Mesothelial cell of epicardium (in vitro differentiated cells): ENCODE measurements at regions not wholly inside any gene's neighbourhood (a gene's known extent, or its start where the extent isn't known, plus 50 kb on each side); places are given as distances from the start of the nearest gene placed in this dataset.

ENCODE experiments used
- DNase-seq, 2 experiments: peaks; one replicate each; pipeline ENCODE4 v3.0.0; 2021; ENCODE audit warnings: low spot score in 2 of 2; ENCODE audit not compliant: unreplicated experiment in 2 of 2
- H3K27ac Mint-ChIP-seq: 2 replicates; pipeline ENCODE4 v1.8.0; 2021; ENCODE audit warnings: mixed read lengths
- H3K27me3 Mint-ChIP-seq: 2 replicates; pipeline ENCODE4 v1.8.0; 2021; ENCODE audit warnings: low read depth, mixed read lengths
- H3K36me3 Mint-ChIP-seq: 2 replicates; pipeline ENCODE4 v1.8.0; 2021; ENCODE audit warnings: mixed read lengths
- H3K4me1 Mint-ChIP-seq: 2 replicates; pipeline ENCODE4 v1.8.0; 2021; ENCODE audit warnings: mixed read lengths
- H3K4me3 Mint-ChIP-seq: 2 replicates; pipeline ENCODE4 v1.8.0; 2021; ENCODE audit warnings: mild to moderate bottlenecking, moderate library complexity, mixed read lengths
- H3K9me3 Mint-ChIP-seq: 2 replicates; pipeline ENCODE4 v1.8.0; 2021; ENCODE audit warnings: mixed read lengths
- CTCF ChIP-seq: fragments of 200-600 bp; sonication (generic); IDR thresholded peaks from one replicate; pipeline ENCODE4 v1.5.0; 2021; ENCODE audit warnings: antibody characterized with exemption; ENCODE audit not compliant: unreplicated experiment

- H3K27me3 Mint-ChIP-seq: no peaks in the 10 kb centered on the region
- H3K36me3 Mint-ChIP-seq: no peaks in the 10 kb centered on the region
- no peak for DNase-seq
- H3K27ac Mint-ChIP-seq: no peak overlapping the region
- no peaks in the 10 kb centered on the region for H3K9me3 Mint-ChIP-seq
- no peak overlapping the region for H3K4me3 Mint-ChIP-seq
- H3K4me1 Mint-ChIP-seq: no peaks in the 10 kb centered on the region
- no peak for TF ChIP-seq CTCF
Observed at GRCh38 chr6:99016355-99016754, 68.6 kb upstream of the FBXL4 start.

GRCh38 chr6:99014061-99014460, 66.3 kb upstream of the FBXL4 start:
- Mint-ChIP-seq H3K27ac (no peak overlapping the region), H3K36me3 (no peaks in the 10 kb centered on the region), H3K27me3 (peaks cover 3% of the 10 kb centered on the region), H3K4me3 (no peak overlapping the region), H3K4me1 (no peaks in the 10 kb centered on the region), H3K9me3 (no peaks in the 10 kb centered on the region)
- DNase-seq: no peak
- TF ChIP-seq CTCF: no peak

- Mint-ChIP-seq H3K4me3 (no peak overlapping the region), H3K27me3 (peaks cover 3% of the 10 kb centered on the region), H3K4me1 (no peaks in the 10 kb centered on the region), H3K9me3 (no peaks in the 10 kb centered on the region), H3K27ac (no peak overlapping the region), H3K36me3 (no peaks in the 10 kb centered on the region)
- no peak for TF ChIP-seq CTCF
- DNase-seq: no peak
Observed at GRCh38 chr6:99013661-99014060, 65.9 kb upstream of the FBXL4 start.

- DNase-seq: no peak
- H3K4me1 Mint-ChIP-seq: no peaks in the 10 kb centered on the region
Observed at GRCh38 chr6:99013145-99013544, 65.4 kb upstream of the FBXL4 start.

GRCh38 chr6:99011151-99011550, 63.4 kb upstream of the FBXL4 start:
- TF ChIP-seq CTCF: no peak
- H3K27me3 Mint-ChIP-seq: peaks cover 3% of the 10 kb centered on the region
- no peak overlapping the region for H3K4me3 Mint-ChIP-seq
- no peaks in the 10 kb centered on the region for H3K4me1 Mint-ChIP-seq
- no peaks in the 10 kb centered on the region for H3K9me3 Mint-ChIP-seq
- H3K27ac Mint-ChIP-seq: no peak overlapping the region
- DNase-seq: no peak
- no peaks in the 10 kb centered on the region for H3K36me3 Mint-ChIP-seq

More at GRCh38 chr6:99013145-99013544, 65.4 kb upstream of the FBXL4 start:
- Mint-ChIP-seq H3K4me3 (no peak overlapping the region), H3K36me3 (no peaks in the 10 kb centered on the region), H3K27ac (no peak overlapping the region), H3K9me3 (no peaks in the 10 kb centered on the region), H3K27me3 (peaks cover 3% of the 10 kb centered on the region)
- TF ChIP-seq CTCF: no peak

GRCh38 chr6:99002831-99003230, 55.1 kb upstream of the FBXL4 start:
- no peak for TF ChIP-seq CTCF
- Mint-ChIP-seq H3K36me3 (no peaks in the 10 kb centered on the region), H3K9me3 (no peaks in the 10 kb centered on the region), H3K27me3 (peaks cover 3% of the 10 kb centered on the region), H3K4me3 (no peak overlapping the region), H3K4me1 (no peaks in the 10 kb centered on the region), H3K27ac (no peak overlapping the region)
- DNase-seq: no peak
